ENCODE measurements at regions not wholly inside any gene's neighbourhood (a gene's known extent, or its start where the extent isn't known, plus 50 kb on each side); places are given as distances from the start of the nearest gene placed in this dataset.

DNA sequence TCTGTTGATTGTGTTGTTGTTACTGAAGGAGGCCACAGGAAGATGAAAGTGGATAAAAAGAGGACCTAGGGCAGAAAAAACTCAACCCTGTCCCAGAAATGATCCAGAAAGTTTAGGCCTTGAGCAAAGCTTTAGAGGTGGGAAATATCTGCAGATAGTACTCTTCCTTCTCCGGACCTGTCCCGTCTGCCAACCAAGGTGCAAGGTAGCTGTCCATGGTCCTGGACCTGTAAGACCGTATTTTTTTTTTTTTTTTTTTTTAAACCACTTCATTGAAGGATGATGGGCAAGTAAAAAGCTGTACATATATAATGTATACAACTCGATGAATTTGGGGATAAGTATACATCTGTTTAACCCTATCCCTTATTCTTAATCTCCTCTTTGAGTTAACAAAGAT is 225.9 kb downstream of the OLFM4 start:
- Mint-ChIP-seq H3K27ac (no peak overlapping the region), H3K4me3 (no peak overlapping the region), H3K27me3 (ENCODE audit: low read depth) (peaks cover 52% of the 10 kb centered on the region), H3K4me1 (peaks cover 4% of the 10 kb centered on the region in 2 experiments; a peak in 3 of 4 replicates), H3K9me3 (no peaks in the 10 kb centered on the region), H3K36me3 (ENCODE audit: insufficient read depth in 1 of 3, low read depth in 3 of 3) (no peaks in the 10 kb centered on the region; a peak in 1 of 7 replicates)
- Histone ChIP-seq H4K8ac (replicated peaks; ENCODE audit: insufficient read length, low read depth, low read length) (no peak overlapping the region), H3K23ac (ENCODE audit: insufficient read length, low read depth, low read length) (no peak overlapping the region), H3K56ac (ENCODE audit: insufficient read length, low read depth, low read length) (no peak overlapping the region), H3T11ph (ENCODE audit: low read length) (no peak overlapping the region), H2BK15ac (ENCODE audit: low read depth, low read length) (no peak overlapping the region), H4K91ac (ENCODE audit: insufficient read length, low read depth, low read length) (no peak overlapping the region), H3K27me3 (ENCODE audit: insufficient read depth, low read length) (no peaks in the 10 kb centered on the region), H2BK5ac (ENCODE audit: insufficient read length, low read length) (no peak overlapping the region), H3K9ac (ENCODE audit: extremely low read depth, insufficient read length, low read length) (no peak overlapping the region), H3K23me2 (ENCODE audit: insufficient read length, low read depth, low read length, poor library complexity, severe bottlenecking) (no peaks in the 10 kb centered on the region), H3K79me2 (ENCODE audit: insufficient read depth, low read length) (no peaks in the 10 kb centered on the region), H4K5ac (ENCODE audit: insufficient read length, low read depth, low read length) (no peak overlapping the region), H3K4me2 (ENCODE audit: insufficient read depth, insufficient read length, low read length) (no peak overlapping the region), H3K79me1 (ENCODE audit: insufficient read depth, low read depth, low read length, poor library complexity, severe bottlenecking) (no peaks in the 10 kb centered on the region), H3K4ac (ENCODE audit: low read depth, low read length) (no peak overlapping the region), H3K14ac (ENCODE audit: insufficient read depth, low read length) (no peak overlapping the region), H2BK12ac (ENCODE audit: insufficient read length, low read depth, low read length) (no peak overlapping the region), H3K9me3 (ENCODE audit: control insufficient read depth, low read depth, low read length) (no peaks in the 10 kb centered on the region), H3K27ac (ENCODE audit: insufficient read length, low read depth, low read length) (no peak overlapping the region), H2BK20ac (ENCODE audit: low read depth, low read length, poor library complexity, severe bottlenecking) (no peak overlapping the region), H3K4me1 (ENCODE audit: insufficient read depth, low read length) (no peaks in the 10 kb centered on the region), H3K18ac (ENCODE audit: insufficient read length, low read depth, low read length) (no peak overlapping the region), H2BK120ac (ENCODE audit: low read depth, low read length, poor library complexity, severe bottlenecking) (no peak overlapping the region), H2AFZ (ENCODE audit: low read length) (no peak overlapping the region), H4K20me1 (ENCODE audit: control insufficient read depth, insufficient read depth, insufficient read length) (no peaks in the 10 kb centered on the region), H2AK5ac (ENCODE audit: insufficient read length, low read length) (no peak overlapping the region)
- WGBS (ENCODE audit: extremely low coverage, insufficient read length, low lambda C conversion rate): no CpG with 5 or more reads among the region's 4 CpGs
- DNase-seq: peak; percentile 34
- TF ChIP-seq, protein P1, sequence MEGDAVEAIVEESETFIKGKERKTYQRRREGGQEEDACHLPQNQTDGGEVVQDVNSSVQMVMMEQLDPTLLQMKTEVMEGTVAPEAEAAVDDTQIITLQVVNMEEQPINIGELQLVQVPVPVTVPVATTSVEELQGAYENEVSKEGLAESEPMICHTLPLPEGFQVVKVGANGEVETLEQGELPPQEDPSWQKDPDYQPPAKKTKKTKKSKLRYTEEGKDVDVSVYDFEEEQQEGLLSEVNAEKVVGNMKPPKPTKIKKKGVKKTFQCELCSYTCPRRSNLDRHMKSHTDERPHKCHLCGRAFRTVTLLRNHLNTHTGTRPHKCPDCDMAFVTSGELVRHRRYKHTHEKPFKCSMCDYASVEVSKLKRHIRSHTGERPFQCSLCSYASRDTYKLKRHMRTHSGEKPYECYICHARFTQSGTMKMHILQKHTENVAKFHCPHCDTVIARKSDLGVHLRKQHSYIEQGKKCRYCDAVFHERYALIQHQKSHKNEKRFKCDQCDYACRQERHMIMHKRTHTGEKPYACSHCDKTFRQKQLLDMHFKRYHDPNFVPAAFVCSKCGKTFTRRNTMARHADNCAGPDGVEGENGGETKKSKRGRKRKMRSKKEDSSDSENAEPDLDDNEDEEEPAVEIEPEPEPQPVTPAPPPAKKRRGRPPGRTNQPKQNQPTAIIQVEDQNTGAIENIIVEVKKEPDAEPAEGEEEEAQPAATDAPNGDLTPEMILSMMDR (conservative IDR thresholded peaks at IDR 0.05): no peak

Data from H9 (cell line).